ENCODE measurements at regions not wholly inside any gene's neighbourhood (a gene's known extent, or its start where the extent isn't known, plus 50 kb on each side); places are given as distances from the start of the nearest gene placed in this dataset.

GRCh38 chr3:147160984-147161383, 245.4 kb downstream of the ZIC4 start:
- TF ChIP-seq, protein P1, sequence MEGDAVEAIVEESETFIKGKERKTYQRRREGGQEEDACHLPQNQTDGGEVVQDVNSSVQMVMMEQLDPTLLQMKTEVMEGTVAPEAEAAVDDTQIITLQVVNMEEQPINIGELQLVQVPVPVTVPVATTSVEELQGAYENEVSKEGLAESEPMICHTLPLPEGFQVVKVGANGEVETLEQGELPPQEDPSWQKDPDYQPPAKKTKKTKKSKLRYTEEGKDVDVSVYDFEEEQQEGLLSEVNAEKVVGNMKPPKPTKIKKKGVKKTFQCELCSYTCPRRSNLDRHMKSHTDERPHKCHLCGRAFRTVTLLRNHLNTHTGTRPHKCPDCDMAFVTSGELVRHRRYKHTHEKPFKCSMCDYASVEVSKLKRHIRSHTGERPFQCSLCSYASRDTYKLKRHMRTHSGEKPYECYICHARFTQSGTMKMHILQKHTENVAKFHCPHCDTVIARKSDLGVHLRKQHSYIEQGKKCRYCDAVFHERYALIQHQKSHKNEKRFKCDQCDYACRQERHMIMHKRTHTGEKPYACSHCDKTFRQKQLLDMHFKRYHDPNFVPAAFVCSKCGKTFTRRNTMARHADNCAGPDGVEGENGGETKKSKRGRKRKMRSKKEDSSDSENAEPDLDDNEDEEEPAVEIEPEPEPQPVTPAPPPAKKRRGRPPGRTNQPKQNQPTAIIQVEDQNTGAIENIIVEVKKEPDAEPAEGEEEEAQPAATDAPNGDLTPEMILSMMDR (IDR thresholded peaks at IDR 0.05; ENCODE audit: borderline replicate concordance, extremely low read depth, low read length, poor library complexity, severe bottlenecking) = no peak
- TF ChIP-seq EZH2 (IDR thresholded peaks at IDR 0.05; ENCODE audit: borderline replicate concordance, low read depth, low read length, severe bottlenecking) = no peak
